IMR-90 (cell line): ENCODE measurements at regions not wholly inside any gene's neighbourhood (a gene's known extent, or its start where the extent isn't known, plus 50 kb on each side); places are given as distances from the start of the nearest gene placed in this dataset.

Source experiments
- ATAC-seq: fragments of 200-7000 bp; cut with Tn5 transposase; 2 replicates; pipeline ENCODE4 v1.9.1; 2020; ENCODE audit warnings: low read depth, mild to moderate bottlenecking, moderate library complexity
- BruUV-seq: library from RNA; stranded (reverse); fragments of 400-500 nt; replicated peaks from 2 replicates; lab custom pipeline; 2021; lab: Mats Ljungman, UMichigan
- CTCF ChIA-PET: fragments of 300-600 bp; formaldehyde crosslinking; extraction: SDS; loops from one replicate; lab custom pipeline; 2021; ENCODE audit warnings: antibody characterized with exemption; lab: Yijun Ruan, JAX
- POLR2A ChIA-PET: fragments of 300-600 bp; sonication (Branson Sonifier 250); formaldehyde crosslinking; loops from one replicate; lab custom pipeline; 2022; ENCODE audit warnings: antibody characterized with exemption; ENCODE audit not compliant: unreplicated experiment; lab: Charles Lee
- DNase-seq: peaks from one replicate; pipeline ENCODE4 v3.0.0; 2013
- H2AFZ ChIP-seq: replicated peaks from 2 replicates; pipeline ENCODE3; 2013; ENCODE audit warnings: low read length, mild to moderate bottlenecking; ENCODE audit not compliant: poor library complexity
- H2AK5ac ChIP-seq: 2 replicates; pipeline ENCODE4 v1.6.1; 2013; ENCODE audit warnings: low read depth, low read length, inconsistent platforms
- H2AK9ac ChIP-seq: replicated peaks from 2 replicates; pipeline ENCODE3; 2013; ENCODE audit warnings: mild to moderate bottlenecking, low read depth, low read length, moderate library complexity; ENCODE audit not compliant: poor library complexity
- H2BK120ac ChIP-seq: 2 replicates; pipeline ENCODE4 v1.6.1; 2013; ENCODE audit warnings: low read depth, low read length, inconsistent platforms
- H2BK15ac ChIP-seq: 3 replicates; pipeline ENCODE4 v1.6.1; 2013; ENCODE audit warnings: low read depth, low read length, inconsistent platforms
- H2BK20ac ChIP-seq: 2 replicates; pipeline ENCODE4 v1.6.1; 2013; ENCODE audit warnings: low read depth, mild to moderate bottlenecking, inconsistent platforms, low read length, moderate library complexity
- H2BK5ac ChIP-seq: 2 replicates; pipeline ENCODE4 v1.6.1; 2013; ENCODE audit warnings: mild to moderate bottlenecking, low read depth, low read length, inconsistent platforms; ENCODE audit not compliant: poor library complexity, severe bottlenecking
- H3K14ac ChIP-seq: replicated peaks from 2 replicates; pipeline ENCODE4 v1.6.1; 2013; ENCODE audit warnings: low read depth, low read length, inconsistent platforms
- H3K18ac ChIP-seq: 2 replicates; pipeline ENCODE4 v1.6.1; 2013; ENCODE audit warnings: low read depth, low read length, control low read depth
- H3K23ac ChIP-seq: 2 replicates; pipeline ENCODE4 v1.6.1; 2013; ENCODE audit warnings: low read depth, low read length, inconsistent platforms
- H3K27ac ChIP-seq: 2 replicates; pipeline ENCODE4 v1.5.1; 2013; ENCODE audit warnings: mild to moderate bottlenecking, control low read depth, low read length; ENCODE audit not compliant: insufficient read depth
- H3K27me3 ChIP-seq: 2 replicates; pipeline ENCODE4 v1.6.1; 2013; ENCODE audit warnings: low read length; ENCODE audit not compliant: control insufficient read depth, insufficient read depth
- H3K36me3 ChIP-seq: 2 replicates; pipeline ENCODE4 v1.6.1; 2013; ENCODE audit warnings: low read length, mixed read lengths; ENCODE audit not compliant: control insufficient read depth, insufficient read depth
- H3K4ac ChIP-seq: 2 replicates; pipeline ENCODE4 v1.6.1; 2013; ENCODE audit warnings: low read depth, low read length, inconsistent platforms
- H3K4me1 ChIP-seq: 2 replicates; pipeline ENCODE4 v1.6.1; 2013; ENCODE audit warnings: low read length, mixed read lengths; ENCODE audit not compliant: control insufficient read depth, insufficient read depth
- H3K4me2 ChIP-seq: 2 replicates; pipeline ENCODE4 v1.6.1; 2013; ENCODE audit warnings: low read depth, mild to moderate bottlenecking, control low read depth, low read length, moderate library complexity
- H3K4me3 ChIP-seq: 2 replicates; pipeline ENCODE4 v1.5.1; 2013; ENCODE audit warnings: low read depth, mild to moderate bottlenecking, control low read depth, low read length, moderate library complexity; ENCODE audit not compliant: insufficient read depth
- H3K56ac ChIP-seq: 2 replicates; pipeline ENCODE4 v1.6.1; 2013; ENCODE audit warnings: low read length, inconsistent platforms; ENCODE audit not compliant: insufficient read depth; ENCODE audit errors: extremely low read depth
- H3K79me1 ChIP-seq, 2 experiments: 2 replicates each; pipeline ENCODE4 v1.6.1; 2013; ENCODE audit warnings: low read length in 2 of 2, inconsistent platforms in 1 of 2, low read depth in 1 of 2
- H3K9ac ChIP-seq: 2 replicates; pipeline ENCODE4 v1.6.1; 2013; ENCODE audit warnings: low read depth, low read length, control low read depth
- H3K9me1 ChIP-seq: 2 replicates; pipeline ENCODE4 v1.6.1; 2013; ENCODE audit warnings: low read length, inconsistent platforms; ENCODE audit not compliant: insufficient read depth
- H3K9me3 ChIP-seq: 2 replicates; pipeline ENCODE4 v1.6.1; 2013; ENCODE audit warnings: low read length; ENCODE audit not compliant: control insufficient read depth, insufficient read depth
- H4K20me1 ChIP-seq: 2 replicates; pipeline ENCODE4 v1.6.1; 2013; ENCODE audit warnings: low read length, inconsistent platforms; ENCODE audit not compliant: insufficient read depth
- H4K5ac ChIP-seq: 2 replicates; pipeline ENCODE4 v1.6.1; 2013; ENCODE audit warnings: mild to moderate bottlenecking, low read depth, low read length, control low read depth
- H4K8ac ChIP-seq, 2 experiments: 2 replicates each; pipeline ENCODE4 v1.6.1; 2013; ENCODE audit warnings: low read depth in 2 of 2, low read length in 2 of 2, control low read depth in 1 of 2, inconsistent platforms in 1 of 2
- H4K91ac ChIP-seq: 2 replicates; pipeline ENCODE4 v1.6.1; 2013; ENCODE audit warnings: low read depth, low read length, inconsistent platforms; ENCODE audit not compliant: insufficient read depth
- BHLHE40 ChIP-seq: fragments of 150-350 bp; IDR thresholded peaks from 2 replicates; pipeline ENCODE4 v1.6.1; 2016; ENCODE audit warnings: mild to moderate bottlenecking, low read depth, low read length
- CEBPB ChIP-seq: IDR thresholded peaks from 2 replicates; pipeline ENCODE4 v1.6.1; 2012; ENCODE audit warnings: low read depth, low read length, improper control_type of control experiment
- CHD1 ChIP-seq: IDR thresholded peaks from 2 replicates; pipeline ENCODE4 v1.6.1; 2012; ENCODE audit warnings: low read depth, low read length, improper control_type of control experiment
- CTCF ChIP-seq: conservative IDR thresholded peaks from 2 replicates; pipeline ENCODE4 v1.5.1; 2012; ENCODE audit warnings: mild to moderate bottlenecking, low read depth, low read length, improper control_type of control experiment
- ELK1 ChIP-seq: fragments of 150-350 bp; IDR thresholded peaks from 2 replicates; pipeline ENCODE4 v1.6.1; 2016; ENCODE audit warnings: low read depth, mild to moderate bottlenecking, low read length, moderate library complexity, borderline replicate concordance
- FOS ChIP-seq: fragments of 150-350 bp; IDR thresholded peaks from 2 replicates; pipeline ENCODE4 v1.6.1; 2016; ENCODE audit warnings: low read depth, low read length
- MAFK ChIP-seq: IDR thresholded peaks from 2 replicates; pipeline ENCODE4 v1.6.1; 2012; ENCODE audit warnings: low read depth, low read length, improper control_type of control experiment
- MAZ ChIP-seq: IDR thresholded peaks from 2 replicates; pipeline ENCODE4 v1.6.1; 2012; ENCODE audit warnings: low read depth, mild to moderate bottlenecking, low read length, improper control_type of control experiment, moderate library complexity, borderline replicate concordance
- MXI1 ChIP-seq: IDR thresholded peaks from 2 replicates; pipeline ENCODE4 v1.6.1; 2012; ENCODE audit warnings: low read depth, mild to moderate bottlenecking, low read length, moderate library complexity, borderline replicate concordance
- NFE2L2 ChIP-seq: fragments of 150-350 bp; IDR thresholded peaks from 2 replicates; pipeline ENCODE4 v1.6.1; 2016; ENCODE audit warnings: low read depth, mild to moderate bottlenecking, low read length
- POLR2A ChIP-seq: IDR thresholded peaks from 2 replicates; pipeline ENCODE4 v1.6.1; 2012; ENCODE audit warnings: mild to moderate bottlenecking, low read depth, low read length
- RAD21 ChIP-seq: IDR thresholded peaks from 2 replicates; pipeline ENCODE4 v1.6.1; 2012; ENCODE audit warnings: low read length, improper control_type of control experiment
- RCOR1 ChIP-seq: IDR thresholded peaks from 2 replicates; pipeline ENCODE4 v1.6.1; 2012; ENCODE audit warnings: mild to moderate bottlenecking, low read length, improper control_type of control experiment; ENCODE audit not compliant: insufficient replicate concordance
- RFX5 ChIP-seq: IDR thresholded peaks from 2 replicates; pipeline ENCODE4 v1.8.0; 2012; ENCODE audit warnings: low read depth, mild to moderate bottlenecking, low read length, moderate library complexity
- SMC3 ChIP-seq: fragments of 150-350 bp; IDR thresholded peaks from 2 replicates; pipeline ENCODE4 v1.6.1; 2016; ENCODE audit warnings: low read depth, mild to moderate bottlenecking, antibody characterized with exemption, low read length, moderate library complexity
- WGBS, 2 experiments: methylation state at CpG; one replicate each; pipeline versions ENCODE4 v1.1.5 to v1.1.7; 2013; ENCODE audit warnings: missing lambda C conversion rate in 2 of 2; ENCODE audit not compliant: insufficient read length in 1 of 2; ENCODE audit errors: extremely low coverage in 2 of 2; 5-methylcytosine and 5-hydroxymethylcytosine counted together
- dilution Hi-C: fragments of 300-500 bp; cut with HindIII; formaldehyde crosslinking; loops from one replicate; pipeline ENCODE4 v1.14.3; 2018; ENCODE audit warnings: low sequenced_read_pairs; ENCODE audit not compliant: unreplicated experiment
- in situ Hi-C: fragments of 300-500 bp; cut with MboI; formaldehyde crosslinking; loops from 3 replicates; pipeline ENCODE4 v1.14.3; 2019; ENCODE audit warnings: low sequenced_read_pairs, inconsistent platforms, mixed read lengths
- intact Hi-C: fragments of 100-400 bp; cut with micrococcal nuclease; formaldehyde crosslinking; loops from 2 replicates; pipeline ENCODE4 v1.10.0; 2022
- TF ChIP-seq, protein P1 (sequence below): fragments of 150-350 bp; IDR thresholded peaks from 2 replicates; pipeline ENCODE4 v1.6.1; 2017; ENCODE audit warnings: mild to moderate bottlenecking, antibody characterized with exemption, low read length, low read depth

DNA sequence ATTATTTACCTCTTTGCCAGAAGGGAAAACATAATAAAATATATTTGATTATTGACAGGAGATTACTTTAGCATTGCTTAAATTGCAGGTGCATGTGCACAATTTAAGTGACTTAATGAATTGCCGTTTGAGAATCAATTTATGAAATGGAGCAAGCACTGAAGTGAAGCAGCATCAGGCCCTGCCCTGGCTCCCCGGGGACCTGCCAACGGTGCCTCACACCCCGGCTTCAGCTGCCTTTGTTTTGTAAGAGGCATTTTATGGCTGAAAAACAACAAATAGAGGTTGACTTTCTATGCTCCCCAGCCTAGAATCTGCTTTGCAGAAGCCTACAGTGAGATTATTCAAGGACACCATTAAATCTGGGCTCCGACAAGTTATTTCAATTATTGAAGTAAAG, 359.1 kb upstream of the IRX4 start:
- no peaks in the 10 kb centered on the region for H3K79me1 ChIP-seq
- ChIA-PET CTCF (no interaction called here), POLR2A (no interaction called here)
- no peak overlapping the region for H2AK9ac ChIP-seq
- no peak overlapping the region for H3K56ac ChIP-seq
- H3K27ac ChIP-seq: no peak overlapping the region
- WGBS, 2 experiments: 100% methylated on average over 1 of the region's 5 CpGs; no CpG with 5 or more reads in 1 of the 2 experiments
- no peak overlapping the region for H3K4me2 ChIP-seq
- no peak for TF ChIP-seq BHLHE40
- no peak for TF ChIP-seq MAFK
- TF ChIP-seq CEBPB: no peak
- no peak for TF ChIP-seq MAZ
- TF ChIP-seq MXI1: no peak
- TF ChIP-seq, protein P1, sequence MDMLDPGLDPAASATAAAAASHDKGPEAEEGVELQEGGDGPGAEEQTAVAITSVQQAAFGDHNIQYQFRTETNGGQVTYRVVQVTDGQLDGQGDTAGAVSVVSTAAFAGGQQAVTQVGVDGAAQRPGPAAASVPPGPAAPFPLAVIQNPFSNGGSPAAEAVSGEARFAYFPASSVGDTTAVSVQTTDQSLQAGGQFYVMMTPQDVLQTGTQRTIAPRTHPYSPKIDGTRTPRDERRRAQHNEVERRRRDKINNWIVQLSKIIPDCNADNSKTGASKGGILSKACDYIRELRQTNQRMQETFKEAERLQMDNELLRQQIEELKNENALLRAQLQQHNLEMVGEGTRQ: no peak
- no peak for TF ChIP-seq SMC3
- no peak for TF ChIP-seq CHD1
- TF ChIP-seq CTCF: no peak
- no peak for TF ChIP-seq ELK1
- TF ChIP-seq RCOR1: no peak
- TF ChIP-seq NFE2L2: no peak
- TF ChIP-seq FOS: no peak
- TF ChIP-seq POLR2A: no peak
- TF ChIP-seq RFX5: no peak
- no peak for TF ChIP-seq RAD21
- no peak overlapping the region for H3K14ac ChIP-seq
- H2BK5ac ChIP-seq: no peak overlapping the region
- no peaks in the 10 kb centered on the region for H3K9me1 ChIP-seq
- no TSS peak for BruUV-seq
- H2AFZ ChIP-seq: no peak overlapping the region
- ATAC-seq (no peak), DNase-seq (no peak)
- no peak overlapping the region for H3K9ac ChIP-seq
- no peak overlapping the region for H3K23ac ChIP-seq
- H3K9me3 ChIP-seq: peaks cover 20% of the 10 kb centered on the region
- H3K4me1 ChIP-seq: no peaks in the 10 kb centered on the region
- H4K8ac ChIP-seq: no peak overlapping the region
- no peak overlapping the region for H4K91ac ChIP-seq
- H2AK5ac ChIP-seq: no peak overlapping the region
- H3K27me3 ChIP-seq: no peaks in the 10 kb centered on the region
- no peak overlapping the region for H2BK20ac ChIP-seq
- in situ Hi-C loops: no loop called here
- H2BK120ac ChIP-seq: no peak overlapping the region
- H3K4ac ChIP-seq: no peak overlapping the region
- H3K18ac ChIP-seq: no peak overlapping the region
- H3K4me3 ChIP-seq: no peak overlapping the region
- no peaks in the 10 kb centered on the region for H4K20me1 ChIP-seq
- intact Hi-C loops: no loop called here
- dilution Hi-C loops: no loop called here
- H4K5ac ChIP-seq: no peak overlapping the region
- no peak overlapping the region for H2BK15ac ChIP-seq
- no peaks in the 10 kb centered on the region for H3K36me3 ChIP-seq
